Frontal cortex (tissue), 3 donors: ENCODE measurements at regions not wholly inside any gene's neighbourhood (a gene's known extent, or its start where the extent isn't known, plus 50 kb on each side); places are given as distances from the start of the nearest gene placed in this dataset.
"Not testable (repeated sequence)": the region's sequence is repeated elsewhere in the genome, so short reads cannot be mapped to it uniquely, and the experiment has no call there.

Source experiments
- DNase-seq, 2 donors: peaks; one replicate each; pipeline ENCODE4 v3.0.0; 2012; ENCODE audit warnings: low spot score in 2 of 2
- FAIRE-seq: peaks from 2 replicates; lab custom pipeline; 2012; peaks lifted over from hg19 to GRCh38; lab: Jason Lieb, UNC
- donor health status: control.
- donor health status: control.
- donor health status: control.

GRCh38 chr10:6842722-6843121 is 262.6 kb upstream of the PRKCQ start:
- DNase-seq (no peak), FAIRE-seq (no peak)

DNA sequence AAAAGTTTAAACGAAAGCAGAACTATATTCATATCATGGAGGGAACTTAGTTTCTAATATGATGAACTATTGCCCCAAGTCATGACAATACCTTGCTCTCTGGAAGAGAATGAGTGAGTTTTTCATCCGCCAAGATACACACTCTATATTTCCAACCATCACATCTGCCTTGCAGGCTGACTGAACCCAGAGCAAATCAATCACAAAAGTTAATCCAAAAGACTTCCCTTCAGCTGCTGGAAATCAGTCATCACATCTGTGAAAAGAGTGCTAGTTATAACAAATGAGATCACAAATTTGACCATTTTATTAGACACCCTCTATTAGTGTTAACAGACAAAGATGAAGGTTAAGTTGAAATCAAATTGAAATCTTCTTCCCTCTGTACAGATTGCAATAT is 261.7 kb upstream of the PRKCQ start:
- FAIRE-seq, result no peak
- DNase-seq, result no peak

DNA sequence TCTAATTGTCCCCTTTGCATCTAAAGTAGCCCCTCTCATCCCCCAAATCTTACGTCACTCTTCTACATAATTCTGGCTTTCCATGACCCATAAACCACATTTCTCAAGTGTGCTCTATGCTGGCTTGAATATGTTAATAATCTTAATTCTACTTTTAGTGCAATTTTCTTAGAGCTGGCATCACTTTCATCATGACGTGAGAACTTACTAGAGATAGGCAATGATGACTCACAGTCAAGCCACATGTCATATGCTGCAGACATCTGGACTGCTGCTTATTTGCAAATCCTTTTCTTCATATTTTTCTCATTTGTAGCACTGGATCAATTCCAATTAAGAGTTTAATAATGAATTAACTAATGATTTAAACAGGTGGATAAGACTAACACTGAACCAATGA is 260.7 kb upstream of the PRKCQ start:
- no peak for DNase-seq
- FAIRE-seq, result no peak

- FAIRE-seq, result no peak
- no peak for DNase-seq
Observed at GRCh38 chr10:6840201-6840691, 260.2 kb upstream of the PRKCQ start.

- FAIRE-seq (no peak), DNase-seq (no peak)
Observed at GRCh38 chr10:6838118-6838517, 258.0 kb upstream of the PRKCQ start.

GRCh38 chr10:6833458-6834011 is 253.5 kb upstream of the PRKCQ start:
- FAIRE-seq (no peak), DNase-seq (no peak)

- FAIRE-seq, DNase-seq: not testable (repeated sequence)
Observed at GRCh38 chr10:6830981-6831380, 250.9 kb upstream of the PRKCQ start.

GRCh38 chr10:6824793-6825192 is 244.7 kb upstream of the PRKCQ start:
- FAIRE-seq, DNase-seq: not testable (repeated sequence)

- no peak for FAIRE-seq
- DNase-seq, result no peak
Observed at GRCh38 chr10:6823770-6824169, 243.7 kb upstream of the PRKCQ start.

DNA sequence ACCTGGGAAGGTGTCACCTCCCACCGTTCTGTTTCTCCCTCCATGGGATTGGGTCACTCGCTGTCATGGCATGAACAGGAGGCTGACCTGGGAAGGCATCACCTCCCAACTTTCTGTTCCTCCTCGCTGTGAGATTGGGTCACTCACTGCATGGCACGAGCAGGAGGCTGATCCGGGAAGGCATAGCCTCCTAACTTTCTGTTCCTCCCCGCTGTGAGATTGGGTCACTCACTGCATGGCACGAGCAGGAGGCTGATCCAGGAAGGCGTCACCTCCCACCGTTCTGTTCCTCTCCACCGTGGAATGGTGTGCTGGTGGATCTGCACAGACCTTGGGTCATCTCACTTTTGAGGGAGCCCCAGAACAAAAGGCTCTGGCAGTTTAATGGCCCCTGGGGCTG is 239.2 kb upstream of the PRKCQ start:
- no peak for DNase-seq
- no peak for FAIRE-seq

DNA sequence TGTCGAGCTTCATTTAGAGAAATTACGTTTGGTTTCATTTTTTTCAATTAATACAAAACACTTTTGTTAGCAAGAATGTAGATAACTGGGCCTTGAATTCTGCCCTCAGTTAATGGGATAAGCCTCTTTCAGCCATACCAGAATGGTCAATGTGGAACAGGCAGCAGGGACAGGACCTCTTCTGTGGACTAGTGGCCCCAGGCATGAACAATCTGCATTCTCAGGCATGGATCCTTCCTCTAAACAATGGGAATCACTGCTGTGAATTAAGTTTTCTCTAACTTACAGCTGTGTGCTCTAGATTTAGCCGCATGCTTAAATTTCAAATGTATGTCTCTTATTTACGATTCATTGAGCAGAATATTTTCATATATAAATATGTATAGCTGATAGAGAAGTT is 237.7 kb upstream of the PRKCQ start:
- DNase-seq, result no peak
- FAIRE-seq, result no peak

DNA sequence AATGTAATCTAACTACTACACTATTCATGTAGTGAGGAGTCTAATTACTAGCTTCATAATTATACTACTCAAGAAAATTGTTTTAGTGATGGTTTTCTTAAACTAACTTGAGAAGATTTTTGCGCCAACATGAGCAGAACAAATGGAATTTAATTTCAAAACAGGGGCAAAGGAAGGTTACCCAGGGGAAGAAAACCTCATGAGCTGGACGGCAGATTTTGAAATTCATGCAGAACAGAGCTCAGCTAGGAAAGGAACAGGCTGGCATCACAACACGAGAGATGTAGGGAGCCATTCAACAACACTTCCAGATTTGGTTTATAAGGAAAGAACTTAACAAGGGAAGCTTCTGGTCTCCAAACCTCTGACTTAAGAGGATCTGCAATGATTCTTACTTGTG is 235.3 kb upstream of the PRKCQ start:
- DNase-seq (no peak), FAIRE-seq (no peak)

- FAIRE-seq (no peak), DNase-seq (no peak)
Observed at GRCh38 chr10:6813856-6814255, 233.8 kb upstream of the PRKCQ start.

GRCh38 chr10:6813306-6813705 is 233.2 kb upstream of the PRKCQ start:
- FAIRE-seq (no peak), DNase-seq (no peak)

- DNase-seq (no peak), FAIRE-seq (no peak)
Observed at GRCh38 chr10:6811153-6811552, 231.1 kb upstream of the PRKCQ start.

DNA sequence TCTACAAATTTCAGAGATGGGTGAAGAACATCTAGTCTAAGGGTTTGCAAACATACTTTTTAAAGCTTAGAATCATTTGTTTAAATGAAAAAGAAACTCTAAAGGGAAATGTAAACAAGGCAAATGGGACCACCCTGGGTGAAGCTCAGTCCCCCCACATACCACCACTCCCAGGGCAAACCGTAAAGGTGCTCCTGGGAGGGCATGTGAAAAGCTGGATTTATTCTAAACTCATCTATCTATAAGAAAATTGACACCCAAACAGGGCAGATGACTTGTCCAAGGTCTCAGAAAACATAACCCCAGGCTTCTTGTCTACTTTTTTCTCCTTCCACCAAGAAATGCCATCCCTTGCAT is 223.3 kb upstream of the PRKCQ start:
- DNase-seq (no peak), FAIRE-seq (no peak)

DNA sequence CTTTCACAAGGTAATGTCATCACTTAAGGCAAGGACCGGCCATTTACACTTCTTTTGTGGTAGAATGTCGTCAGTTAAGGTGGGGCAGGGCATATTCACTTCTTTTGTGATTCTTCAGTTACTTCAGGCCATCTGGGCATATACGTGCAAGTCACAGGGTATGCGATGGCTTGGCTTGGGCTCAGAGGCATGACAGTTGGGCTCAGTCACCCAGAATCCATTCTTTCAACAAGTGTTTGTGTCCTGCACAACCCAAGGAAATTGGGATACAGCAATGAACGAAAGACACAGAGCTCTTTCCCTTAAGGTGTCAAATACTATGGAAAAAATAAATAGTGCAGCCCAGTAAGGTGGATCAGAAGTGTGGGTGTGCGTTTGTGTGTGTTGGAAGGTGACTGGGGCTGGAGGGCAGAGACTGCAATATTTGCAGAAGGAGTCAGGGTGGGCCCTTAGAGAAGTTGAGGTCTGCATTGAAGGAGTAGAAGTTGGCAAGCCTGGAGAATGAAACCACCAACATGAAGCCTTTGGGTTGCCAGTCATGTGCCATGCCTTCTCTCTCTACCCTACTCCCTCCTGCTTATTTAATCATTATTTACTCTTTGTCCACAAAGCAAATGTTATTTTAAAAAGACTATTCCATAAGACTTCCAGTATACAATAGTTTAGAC is 222.8 kb upstream of the PRKCQ start:
- DNase-seq (no peak), FAIRE-seq (no peak)

DNA sequence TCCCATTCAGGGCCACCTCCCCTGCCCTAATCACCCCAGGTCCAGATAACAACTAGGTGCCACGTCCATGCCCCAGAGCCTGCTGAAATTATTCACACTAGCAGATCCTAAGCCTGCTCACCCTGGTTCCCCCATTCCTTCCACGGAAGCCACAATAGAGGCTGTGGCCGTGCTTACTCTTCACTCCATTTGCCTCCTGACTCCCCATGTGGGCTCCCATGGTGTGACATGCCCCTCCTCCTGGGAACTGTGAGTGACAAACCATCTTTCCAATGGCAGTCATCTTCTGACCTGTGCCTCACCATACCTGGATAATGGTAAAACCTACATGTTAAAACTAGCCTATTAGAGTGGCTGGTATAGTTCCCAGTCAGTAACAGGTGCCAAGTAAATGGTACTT is 216.2 kb upstream of the PRKCQ start:
- FAIRE-seq (no peak), DNase-seq (no peak)

DNA sequence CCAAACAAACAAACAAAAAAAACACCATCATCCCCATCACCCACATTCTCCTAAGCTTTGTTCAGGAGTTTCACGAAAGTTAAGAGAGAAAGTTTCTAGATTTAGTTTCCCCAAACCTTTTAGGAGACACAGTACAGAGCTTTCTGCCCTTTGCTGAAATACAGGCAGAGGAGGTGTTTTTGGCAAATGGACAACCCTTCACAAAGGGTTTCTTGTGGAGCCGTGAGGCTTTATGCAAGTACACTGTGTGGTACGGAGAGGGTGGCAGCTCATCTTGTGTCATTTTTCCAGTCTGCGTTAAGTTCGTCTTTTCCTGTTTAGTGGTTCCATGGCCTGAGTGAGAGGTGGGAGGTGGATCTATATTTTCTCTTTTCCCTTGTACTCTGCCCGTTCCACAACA is 215.5 kb upstream of the PRKCQ start:
- no peak for FAIRE-seq
- DNase-seq, result no peak

GRCh38 chr10:6794841-6795240 is 214.8 kb upstream of the PRKCQ start:
- not testable (repeated sequence) for DNase-seq, FAIRE-seq

GRCh38 chr10:6794441-6794840 is 214.4 kb upstream of the PRKCQ start:
- FAIRE-seq (no peak), DNase-seq (no peak)

GRCh38 chr10:6788731-6789130 is 208.7 kb upstream of the PRKCQ start:
- no peak for FAIRE-seq
- DNase-seq, result no peak
